HG03064 (cell line): ENCODE measurements at regions not wholly inside any gene's neighbourhood (a gene's known extent, or its start where the extent isn't known, plus 50 kb on each side); places are given as distances from the start of the nearest gene placed in this dataset.
"Not testable (repeated sequence)": the region's sequence is repeated elsewhere in the genome, so short reads cannot be mapped to it uniquely, and the experiment has no call there.

ENCODE experiments used
- ATAC-seq: cut with Tn5 transposase; IDR thresholded peaks from one replicate; pipeline ENCODE4 v1.9.1; 2021; ENCODE audit warnings: low read depth; ENCODE audit not compliant: unreplicated experiment

GRCh38 chr21:28174006-28174405 is 818.7 kb downstream of the LTN1 start:
- no peak for ATAC-seq

GRCh38 chr21:28172376-28172775 is 820.3 kb downstream of the LTN1 start:
- no peak for ATAC-seq

- ATAC-seq = no peak
These were observed 825.3 kb downstream of the LTN1 start for GRCh38 chr21:28167366-28167765.

- not testable (repeated sequence) for ATAC-seq
These were observed 828.2 kb downstream of the LTN1 start for GRCh38 chr21:28164519-28164918.

- ATAC-seq = not testable (repeated sequence)
These were observed 830.6 kb downstream of the LTN1 start for GRCh38 chr21:28162052-28162451.

- ATAC-seq = no peak
These were observed 832.3 kb downstream of the LTN1 start for GRCh38 chr21:28160378-28160777.

- ATAC-seq = no peak
These were observed 833.3 kb downstream of the LTN1 start for GRCh38 chr21:28159396-28159795.

- no peak for ATAC-seq
These were observed 836.1 kb downstream of the LTN1 start for GRCh38 chr21:28156590-28156989.

GRCh38 chr21:28154121-28154520 is 838.6 kb downstream of the LTN1 start:
- ATAC-seq = no peak

- ATAC-seq = no peak
These were observed 839.9 kb downstream of the LTN1 start for GRCh38 chr21:28152732-28153131.

GRCh38 chr21:28151758-28152157 is 840.9 kb downstream of the LTN1 start:
- no peak for ATAC-seq

GRCh38 chr21:28150778-28151177 is 841.9 kb downstream of the LTN1 start:
- ATAC-seq = no peak

- ATAC-seq = no peak
These were observed 844.1 kb downstream of the LTN1 start for GRCh38 chr21:28148400-28149064.

GRCh38 chr21:28144653-28145052 is 848.0 kb downstream of the LTN1 start:
- no peak for ATAC-seq

GRCh38 chr21:28144089-28144488 is 848.6 kb downstream of the LTN1 start:
- no peak for ATAC-seq

- ATAC-seq = no peak
These were observed 850.0 kb downstream of the LTN1 start for GRCh38 chr21:28142697-28143096.

- ATAC-seq = no peak
These were observed 854.4 kb downstream of the LTN1 start for GRCh38 chr21:28138272-28138671.

GRCh38 chr21:28136656-28137255 is 855.9 kb downstream of the LTN1 start:
- no peak for ATAC-seq

- no peak for ATAC-seq
These were observed 857.0 kb downstream of the LTN1 start for GRCh38 chr21:28135646-28136045.

- no peak for ATAC-seq
These were observed 859.6 kb downstream of the LTN1 start for GRCh38 chr21:28133116-28133515.

- no peak for ATAC-seq
These were observed 860.0 kb downstream of the LTN1 start for GRCh38 chr21:28132713-28133112.

- ATAC-seq = no peak
These were observed 865.4 kb downstream of the LTN1 start for GRCh38 chr21:28127175-28127785.
